ENCODE measurements at regions not wholly inside any gene's neighbourhood (a gene's known extent, or its start where the extent isn't known, plus 50 kb on each side); places are given as distances from the start of the nearest gene placed in this dataset.

- no peak for TF ChIP-seq CTCF (IDR thresholded peaks at IDR 0.05)
- DNase-seq = no peak
- H3K9me3 Mint-ChIP-seq = peaks cover 30% of the 10 kb centered on the region
- no peaks in the 10 kb centered on the region; the same call in 1 of the 2 replicates for H3K36me3 Mint-ChIP-seq (ENCODE audit: low read depth)
- no peaks in the 10 kb centered on the region for H3K27me3 Mint-ChIP-seq (ENCODE audit: insufficient read depth)
- H3K27ac Mint-ChIP-seq = no peak overlapping the region
- H3K4me1 Mint-ChIP-seq (ENCODE audit: low read depth) = no peaks in the 10 kb centered on the region; the same call in 1 of the 2 replicates
- no peak overlapping the region for H3K4me3 Mint-ChIP-seq
Observed at GRCh38 chr4:11614426-11614825, 185.7 kb upstream of the HS3ST1 start.

- no peak for DNase-seq
- peaks cover 22% of the 10 kb centered on the region for H3K9me3 Mint-ChIP-seq
- H3K36me3 Mint-ChIP-seq (ENCODE audit: low read depth) = no peaks in the 10 kb centered on the region; the same call in 1 of the 2 replicates
- H3K27ac Mint-ChIP-seq = no peak overlapping the region
- H3K4me1 Mint-ChIP-seq (ENCODE audit: low read depth) = no peaks in the 10 kb centered on the region; the same call in 1 of the 2 replicates
- H3K27me3 Mint-ChIP-seq (ENCODE audit: insufficient read depth) = no peaks in the 10 kb centered on the region
- TF ChIP-seq CTCF (IDR thresholded peaks at IDR 0.05) = no peak
- H3K4me3 Mint-ChIP-seq = no peak overlapping the region
Observed at GRCh38 chr4:11611868-11612267, 183.2 kb upstream of the HS3ST1 start.

GRCh38 chr4:11609751-11610150 is 181.1 kb upstream of the HS3ST1 start:
- H3K36me3 Mint-ChIP-seq (ENCODE audit: low read depth) = no peaks in the 10 kb centered on the region; the same call in 1 of the 2 replicates
- no peaks in the 10 kb centered on the region for H3K27me3 Mint-ChIP-seq (ENCODE audit: insufficient read depth)
- H3K9me3 Mint-ChIP-seq = peaks cover 21% of the 10 kb centered on the region
- no peak for DNase-seq
- no peak overlapping the region for H3K4me3 Mint-ChIP-seq
- H3K27ac Mint-ChIP-seq = no peak overlapping the region
- TF ChIP-seq CTCF (IDR thresholded peaks at IDR 0.05) = no peak
- H3K4me1 Mint-ChIP-seq (ENCODE audit: low read depth) = no peaks in the 10 kb centered on the region; the same call in 1 of the 2 replicates

- Mint-ChIP-seq H3K27me3 (ENCODE audit: insufficient read depth) (no peaks in the 10 kb centered on the region), H3K27ac (no peak overlapping the region), H3K9me3 (peaks cover 16% of the 10 kb centered on the region), H3K4me1 (ENCODE audit: low read depth) (no peaks in the 10 kb centered on the region), H3K36me3 (ENCODE audit: low read depth) (no peaks in the 10 kb centered on the region; the same call in 1 of the 2 replicates), H3K4me3 (no peak overlapping the region)
- DNase-seq = no peak
- TF ChIP-seq CTCF (IDR thresholded peaks at IDR 0.05) = no peak
Observed at GRCh38 chr4:11608992-11609391, 180.3 kb upstream of the HS3ST1 start.

GRCh38 chr4:11606078-11606477 is 177.4 kb upstream of the HS3ST1 start:
- Mint-ChIP-seq H3K4me3 (no peak overlapping the region), H3K4me1 (ENCODE audit: low read depth) (no peaks in the 10 kb centered on the region), H3K27me3 (ENCODE audit: insufficient read depth) (no peaks in the 10 kb centered on the region), H3K36me3 (ENCODE audit: low read depth) (no peaks in the 10 kb centered on the region), H3K9me3 (peaks cover 7% of the 10 kb centered on the region), H3K27ac (no peak overlapping the region)
- TF ChIP-seq CTCF (IDR thresholded peaks at IDR 0.05) = no peak
- DNase-seq = no peak

- Mint-ChIP-seq H3K36me3 (ENCODE audit: low read depth) (no peaks in the 10 kb centered on the region), H3K4me3 (no peak overlapping the region), H3K27ac (no peak overlapping the region), H3K4me1 (ENCODE audit: low read depth) (no peaks in the 10 kb centered on the region), H3K27me3 (ENCODE audit: insufficient read depth) (no peaks in the 10 kb centered on the region), H3K9me3 (peaks cover 3% of the 10 kb centered on the region)
- TF ChIP-seq CTCF (IDR thresholded peaks at IDR 0.05) = no peak
- DNase-seq = no peak
Observed at GRCh38 chr4:11605597-11605996, 176.9 kb upstream of the HS3ST1 start.
